ENCODE measurements at regions not wholly inside any gene's neighbourhood (a gene's known extent, or its start where the extent isn't known, plus 50 kb on each side); places are given as distances from the start of the nearest gene placed in this dataset.

DNA sequence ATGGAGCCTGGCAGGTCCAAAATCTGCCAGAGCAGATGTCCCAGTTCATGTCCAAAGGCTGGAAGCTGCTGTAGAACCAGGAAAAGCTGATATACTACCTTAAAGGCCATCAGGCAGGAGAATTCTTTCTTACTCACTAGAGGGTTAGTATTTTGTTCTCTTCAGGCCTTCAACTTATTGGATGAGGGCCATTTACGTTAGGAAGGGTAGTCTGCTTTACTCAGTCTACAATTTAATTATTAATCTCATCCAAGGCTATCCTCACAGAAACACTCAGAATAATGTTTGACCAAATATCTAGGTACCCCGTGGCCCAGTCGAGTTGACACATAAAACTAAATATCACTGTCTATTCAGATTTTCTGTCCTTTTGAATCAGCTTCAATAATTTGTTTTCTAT, 437.4 kb downstream of the TLE4 start (continued):
- TF ChIP-seq BHLHE40 (IDR thresholded peaks at IDR 0.05; ENCODE audit: borderline replicate concordance in 1 of 2, low read depth in 2 of 2, low read length in 1 of 2) (no peak), SUPT20H (IDR thresholded peaks at IDR 0.05; ENCODE audit: borderline replicate concordance, control insufficient read depth, low read depth, low read length) (no peak), GABPA (IDR thresholded peaks at IDR 0.05; ENCODE audit: low read depth) (no peak)
- TF ChIP-seq, protein P1, sequence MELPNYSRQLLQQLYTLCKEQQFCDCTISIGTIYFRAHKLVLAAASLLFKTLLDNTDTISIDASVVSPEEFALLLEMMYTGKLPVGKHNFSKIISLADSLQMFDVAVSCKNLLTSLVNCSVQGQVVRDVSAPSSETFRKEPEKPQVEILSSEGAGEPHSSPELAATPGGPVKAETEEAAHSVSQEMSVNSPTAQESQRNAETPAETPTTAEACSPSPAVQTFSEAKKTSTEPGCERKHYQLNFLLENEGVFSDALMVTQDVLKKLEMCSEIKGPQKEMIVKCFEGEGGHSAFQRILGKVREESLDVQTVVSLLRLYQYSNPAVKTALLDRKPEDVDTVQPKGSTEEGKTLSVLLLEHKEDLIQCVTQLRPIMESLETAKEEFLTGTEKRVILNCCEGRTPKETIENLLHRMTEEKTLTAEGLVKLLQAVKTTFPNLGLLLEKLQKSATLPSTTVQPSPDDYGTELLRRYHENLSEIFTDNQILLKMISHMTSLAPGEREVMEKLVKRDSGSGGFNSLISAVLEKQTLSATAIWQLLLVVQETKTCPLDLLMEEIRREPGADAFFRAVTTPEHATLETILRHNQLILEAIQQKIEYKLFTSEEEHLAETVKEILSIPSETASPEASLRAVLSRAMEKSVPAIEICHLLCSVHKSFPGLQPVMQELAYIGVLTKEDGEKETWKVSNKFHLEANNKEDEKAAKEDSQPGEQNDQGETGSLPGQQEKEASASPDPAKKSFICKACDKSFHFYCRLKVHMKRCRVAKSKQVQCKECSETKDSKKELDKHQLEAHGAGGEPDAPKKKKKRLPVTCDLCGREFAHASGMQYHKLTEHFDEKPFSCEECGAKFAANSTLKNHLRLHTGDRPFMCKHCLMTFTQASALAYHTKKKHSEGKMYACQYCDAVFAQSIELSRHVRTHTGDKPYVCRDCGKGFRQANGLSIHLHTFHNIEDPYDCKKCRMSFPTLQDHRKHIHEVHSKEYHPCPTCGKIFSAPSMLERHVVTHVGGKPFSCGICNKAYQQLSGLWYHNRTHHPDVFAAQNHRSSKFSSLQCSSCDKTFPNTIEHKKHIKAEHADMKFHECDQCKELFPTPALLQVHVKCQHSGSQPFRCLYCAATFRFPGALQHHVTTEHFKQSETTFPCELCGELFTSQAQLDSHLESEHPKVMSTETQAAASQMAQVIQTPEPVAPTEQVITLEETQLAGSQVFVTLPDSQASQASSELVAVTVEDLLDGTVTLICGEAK (IDR thresholded peaks at IDR 0.05; ENCODE audit: borderline replicate concordance) = no peak

DNA sequence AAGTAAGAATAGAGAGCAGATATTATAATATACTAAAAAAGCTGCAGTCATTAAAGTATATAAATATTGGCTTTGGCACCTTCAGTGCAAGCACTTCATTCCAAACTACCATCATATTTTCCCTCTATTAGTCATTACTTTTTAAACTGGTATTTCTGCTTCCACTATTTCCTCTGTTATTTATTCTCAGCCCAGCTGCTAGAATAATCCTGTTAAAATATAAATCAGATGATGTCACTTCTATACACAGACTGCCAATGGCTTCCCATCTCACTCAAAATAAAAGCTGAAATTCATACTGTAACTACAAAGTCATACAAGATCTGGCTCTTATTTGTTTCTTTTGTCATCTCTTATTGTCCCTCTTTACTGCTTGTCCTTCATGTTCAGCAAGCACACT, 432.9 kb downstream of the TLE4 start:
- TF ChIP-seq ZNF622 (IDR thresholded peaks at IDR 0.05) = no peak
- TF ChIP-seq POLR2A (IDR thresholded peaks at IDR 0.05; ENCODE audit: low read depth, low read length) = no peak
- Histone ChIP-seq H3K4me1 (ENCODE audit: control insufficient read depth, insufficient read depth, low read length) (no peaks in the 10 kb centered on the region), H3K9ac (ENCODE audit: control insufficient read depth, insufficient read depth, low read length) (no peak overlapping the region), H4K20me1 (ENCODE audit: control insufficient read depth, insufficient read depth) (no peaks in the 10 kb centered on the region), H3K9me3 (replicated peaks; ENCODE audit: control insufficient read depth, insufficient read depth, low read length) (no peaks in the 10 kb centered on the region), H3K4me3 (no peak overlapping the region), H2AFZ (ENCODE audit: control insufficient read depth, low read depth, low read length) (no peak overlapping the region), H3K27ac (ENCODE audit: control insufficient read depth, insufficient read depth) (no peak overlapping the region), H3K36me3 (ENCODE audit: control insufficient read depth in 2 of 2, insufficient read depth in 2 of 2, low read length in 1 of 2) (no peaks in the 10 kb centered on the region), H3K4me2 (ENCODE audit: control insufficient read depth, insufficient read depth) (no peak overlapping the region), H3K27me3 (replicated peaks in 1 of 2; ENCODE audit: control insufficient read depth in 2 of 2, insufficient read depth in 2 of 2, low read length in 1 of 2) (no peaks in the 10 kb centered on the region), H3K79me2 (ENCODE audit: control insufficient read depth, insufficient read depth, low read length) (no peaks in the 10 kb centered on the region)
- ChIA-PET CTCF (interaction anchor here (0.6 kb wide), 1 partner anchor 145 kb away, joined by 4 read pairs; no protein-coding TSS in a partner anchor), POLR2A (no interaction called here), SMC1A (ENCODE audit: uncharacterized antibody, unreplicated experiment) (no interaction called here), RAD21 (ENCODE audit: unreplicated experiment) (no interaction called here)
- FAIRE-seq (no peak), ATAC-seq (no peak), DNase-seq (ENCODE audit: low read depth, low spot score) (no peak)
- BruUV-seq (replicated peaks) = no TSS peak
- in situ Hi-C loops (cut with MboI) = no loop called here
- intact Hi-C loops (cut with micrococcal nuclease; ENCODE audit: unreplicated experiment) = no loop called here

Measured in GM12878 (cell line).